ENCODE measurements at regions not wholly inside any gene's neighbourhood (a gene's known extent, or its start where the extent isn't known, plus 50 kb on each side); places are given as distances from the start of the nearest gene placed in this dataset.

DNA sequence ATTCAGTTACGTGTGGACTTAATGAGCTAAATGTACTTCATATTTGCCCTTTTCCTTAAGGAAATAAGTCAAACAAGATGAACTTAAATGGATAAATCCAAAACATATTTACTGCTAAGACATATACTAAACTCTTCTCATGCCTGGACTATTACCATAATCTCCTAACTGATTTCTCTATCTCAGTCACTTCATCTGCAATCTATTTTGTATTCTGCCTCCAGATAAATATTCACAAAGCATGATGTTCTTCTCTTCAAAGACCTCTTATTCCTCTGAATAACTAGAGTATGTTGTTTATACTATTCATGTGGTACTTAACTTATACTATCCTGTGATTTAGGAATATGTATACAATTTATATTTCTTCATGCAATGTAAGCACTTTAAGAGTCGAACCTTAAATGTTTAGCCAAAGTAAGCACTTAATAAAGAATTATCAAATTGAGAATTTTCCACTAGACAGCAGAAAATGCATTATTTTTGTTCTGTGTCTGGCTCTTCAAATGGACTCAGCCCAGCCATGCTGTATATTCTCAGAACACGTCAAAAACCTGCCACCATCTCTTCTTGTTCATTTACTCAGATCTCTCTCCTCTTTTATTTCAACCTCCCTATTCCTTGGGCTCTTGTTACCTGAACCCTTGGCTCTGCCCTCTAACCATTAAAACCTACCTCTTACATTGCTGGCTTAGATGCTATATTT, 79.9 kb upstream of the ARHGAP28 start:
- TF ChIP-seq, protein P1, sequence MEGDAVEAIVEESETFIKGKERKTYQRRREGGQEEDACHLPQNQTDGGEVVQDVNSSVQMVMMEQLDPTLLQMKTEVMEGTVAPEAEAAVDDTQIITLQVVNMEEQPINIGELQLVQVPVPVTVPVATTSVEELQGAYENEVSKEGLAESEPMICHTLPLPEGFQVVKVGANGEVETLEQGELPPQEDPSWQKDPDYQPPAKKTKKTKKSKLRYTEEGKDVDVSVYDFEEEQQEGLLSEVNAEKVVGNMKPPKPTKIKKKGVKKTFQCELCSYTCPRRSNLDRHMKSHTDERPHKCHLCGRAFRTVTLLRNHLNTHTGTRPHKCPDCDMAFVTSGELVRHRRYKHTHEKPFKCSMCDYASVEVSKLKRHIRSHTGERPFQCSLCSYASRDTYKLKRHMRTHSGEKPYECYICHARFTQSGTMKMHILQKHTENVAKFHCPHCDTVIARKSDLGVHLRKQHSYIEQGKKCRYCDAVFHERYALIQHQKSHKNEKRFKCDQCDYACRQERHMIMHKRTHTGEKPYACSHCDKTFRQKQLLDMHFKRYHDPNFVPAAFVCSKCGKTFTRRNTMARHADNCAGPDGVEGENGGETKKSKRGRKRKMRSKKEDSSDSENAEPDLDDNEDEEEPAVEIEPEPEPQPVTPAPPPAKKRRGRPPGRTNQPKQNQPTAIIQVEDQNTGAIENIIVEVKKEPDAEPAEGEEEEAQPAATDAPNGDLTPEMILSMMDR (IDR thresholded peaks at IDR 0.05; ENCODE audit: low read depth, low read length), result no peak
- TF ChIP-seq POLR2A (IDR thresholded peaks at IDR 0.05; ENCODE audit: extremely low read depth, insufficient read length) (no peak), MYC (IDR thresholded peaks at IDR 0.05; ENCODE audit: low read depth, low read length) (no peak)
- TF ChIP-seq, protein P2, sequence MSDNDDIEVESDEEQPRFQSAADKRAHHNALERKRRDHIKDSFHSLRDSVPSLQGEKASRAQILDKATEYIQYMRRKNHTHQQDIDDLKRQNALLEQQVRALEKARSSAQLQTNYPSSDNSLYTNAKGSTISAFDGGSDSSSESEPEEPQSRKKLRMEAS (IDR thresholded peaks at IDR 0.05; ENCODE audit: low read depth, low read length), result no peak
